ENCODE measurements at regions not wholly inside any gene's neighbourhood (a gene's known extent, or its start where the extent isn't known, plus 50 kb on each side); places are given as distances from the start of the nearest gene placed in this dataset.

DNA sequence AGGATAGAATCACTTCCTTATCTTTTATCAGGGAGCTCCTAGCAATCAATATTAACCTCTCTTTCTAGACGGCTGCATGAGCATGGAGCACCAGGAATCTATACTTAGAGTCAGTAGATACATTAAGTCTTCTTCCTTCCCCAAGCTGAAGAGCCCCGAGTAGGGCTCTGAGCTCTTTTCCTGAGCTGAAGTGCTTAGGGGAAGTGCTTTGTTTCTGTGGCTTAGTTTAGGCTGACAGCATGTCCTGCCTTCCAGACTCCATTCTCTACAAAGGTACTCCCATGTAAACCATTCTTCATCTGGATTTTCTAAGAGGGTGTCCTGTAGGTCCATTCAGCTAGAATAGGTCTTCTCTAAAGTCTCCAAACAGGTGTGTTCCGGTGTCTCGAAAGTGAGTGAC lies 127.5 kb upstream of the AFF2 start:
- no CpG with 5 or more reads among the region's 4 CpGs for WGBS (ENCODE audit: extremely low coverage, insufficient read length, low lambda C conversion rate)

More for the DNA sequence above, 127.5 kb upstream of the AFF2 start:
- Histone ChIP-seq H2BK12ac (ENCODE audit: insufficient read length, low read depth, low read length) (no peak overlapping the region), H3K79me2 (ENCODE audit: insufficient read depth, low read length) (no peaks in the 10 kb centered on the region), H2BK15ac (ENCODE audit: low read depth, low read length) (no peak overlapping the region), H3K27me3 (ENCODE audit: insufficient read depth, low read length) (no peaks in the 10 kb centered on the region), H3K23me2 (ENCODE audit: insufficient read length, low read depth, low read length, poor library complexity, severe bottlenecking) (no peaks in the 10 kb centered on the region), H3K27ac (ENCODE audit: insufficient read length, low read depth, low read length) (no peak overlapping the region), H3K14ac (ENCODE audit: insufficient read depth, low read length) (no peak overlapping the region), H3K79me1 (ENCODE audit: insufficient read depth, low read depth, low read length, poor library complexity, severe bottlenecking) (no peaks in the 10 kb centered on the region), H2AFZ (ENCODE audit: low read length) (no peak overlapping the region), H2BK20ac (ENCODE audit: low read depth, low read length, poor library complexity, severe bottlenecking) (no peak overlapping the region), H3K56ac (ENCODE audit: insufficient read length, low read depth, low read length) (no peak overlapping the region), H4K91ac (ENCODE audit: insufficient read length, low read depth, low read length) (no peak overlapping the region), H3K4ac (ENCODE audit: low read depth, low read length) (no peak overlapping the region), H2BK5ac (ENCODE audit: insufficient read length, low read length) (no peak overlapping the region), H3T11ph (ENCODE audit: low read length) (no peak overlapping the region), H3K23ac (ENCODE audit: insufficient read length, low read depth, low read length) (no peak overlapping the region), H3K18ac (ENCODE audit: insufficient read length, low read depth, low read length) (no peak overlapping the region), H3K4me2 (ENCODE audit: insufficient read depth, insufficient read length, low read length) (no peak overlapping the region), H3K9ac (ENCODE audit: extremely low read depth, insufficient read length, low read length) (no peak overlapping the region), H4K20me1 (ENCODE audit: control insufficient read depth, insufficient read depth, insufficient read length) (no peaks in the 10 kb centered on the region), H3K4me1 (ENCODE audit: insufficient read depth, low read length) (no peaks in the 10 kb centered on the region), H4K8ac (replicated peaks; ENCODE audit: insufficient read length, low read depth, low read length) (no peak overlapping the region), H2BK120ac (ENCODE audit: low read depth, low read length, poor library complexity, severe bottlenecking) (no peak overlapping the region), H3K9me3 (ENCODE audit: control insufficient read depth, low read depth, low read length) (peaks cover 12% of the 10 kb centered on the region), H2AK5ac (ENCODE audit: insufficient read length, low read length) (no peak overlapping the region), H4K5ac (ENCODE audit: insufficient read length, low read depth, low read length) (no peak overlapping the region)
- no peaks in the 10 kb centered on the region for H3K27me3 Mint-ChIP-seq (ENCODE audit: low read depth)
- no peak overlapping the region for H3K27ac Mint-ChIP-seq
- peaks cover 0 to 2% of the 10 kb centered on the region in 2 experiments; a peak in 1 of 4 replicates for H3K4me1 Mint-ChIP-seq
- TF ChIP-seq, protein P1, sequence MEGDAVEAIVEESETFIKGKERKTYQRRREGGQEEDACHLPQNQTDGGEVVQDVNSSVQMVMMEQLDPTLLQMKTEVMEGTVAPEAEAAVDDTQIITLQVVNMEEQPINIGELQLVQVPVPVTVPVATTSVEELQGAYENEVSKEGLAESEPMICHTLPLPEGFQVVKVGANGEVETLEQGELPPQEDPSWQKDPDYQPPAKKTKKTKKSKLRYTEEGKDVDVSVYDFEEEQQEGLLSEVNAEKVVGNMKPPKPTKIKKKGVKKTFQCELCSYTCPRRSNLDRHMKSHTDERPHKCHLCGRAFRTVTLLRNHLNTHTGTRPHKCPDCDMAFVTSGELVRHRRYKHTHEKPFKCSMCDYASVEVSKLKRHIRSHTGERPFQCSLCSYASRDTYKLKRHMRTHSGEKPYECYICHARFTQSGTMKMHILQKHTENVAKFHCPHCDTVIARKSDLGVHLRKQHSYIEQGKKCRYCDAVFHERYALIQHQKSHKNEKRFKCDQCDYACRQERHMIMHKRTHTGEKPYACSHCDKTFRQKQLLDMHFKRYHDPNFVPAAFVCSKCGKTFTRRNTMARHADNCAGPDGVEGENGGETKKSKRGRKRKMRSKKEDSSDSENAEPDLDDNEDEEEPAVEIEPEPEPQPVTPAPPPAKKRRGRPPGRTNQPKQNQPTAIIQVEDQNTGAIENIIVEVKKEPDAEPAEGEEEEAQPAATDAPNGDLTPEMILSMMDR (conservative IDR thresholded peaks at IDR 0.05), result no peak
- peaks cover 3 to 10% (median 9%) of the 10 kb centered on the region in 3 experiments; a peak in 4 of 7 replicates for H3K36me3 Mint-ChIP-seq (ENCODE audit: insufficient read depth in 1 of 3, low read depth in 3 of 3)
- H3K4me3 Mint-ChIP-seq, result no peak overlapping the region
- no peak for DNase-seq
- peaks cover 55 to 60% of the 10 kb centered on the region in 2 experiments for H3K9me3 Mint-ChIP-seq
